ENCODE measurements at regions not wholly inside any gene's neighbourhood (a gene's known extent, or its start where the extent isn't known, plus 50 kb on each side); places are given as distances from the start of the nearest gene placed in this dataset.
A peak's percentile ranks its signal among the peaks of the same experiment; 100 is the strongest.

- DNase-seq (ENCODE audit: low spot score), result no peak
Observed at GRCh38 chr15:66615846-66616245, 50.0 kb upstream of the LCTL start.

- DNase-seq (ENCODE audit: low spot score), result peak; percentile 86
Observed at GRCh38 chr15:66617137-66618090, 51.6 kb upstream of the LCTL start.

GRCh38 chr15:66619152-66619903, 53.5 kb upstream of the LCTL start:
- peak; percentile 51 for DNase-seq (ENCODE audit: low spot score)

GRCh38 chr15:66620341-66620740, 54.5 kb upstream of the LCTL start:
- no peak for DNase-seq (ENCODE audit: low spot score)

- no peak for DNase-seq (ENCODE audit: low spot score)
Observed at GRCh38 chr15:66620744-66621344, 55.0 kb upstream of the LCTL start.

GRCh38 chr15:66621491-66622467, 56.0 kb upstream of the LCTL start:
- no peak for DNase-seq (ENCODE audit: low spot score)

- no peak for DNase-seq (ENCODE audit: low spot score)
Observed at GRCh38 chr15:66622591-66623022, 56.8 kb upstream of the LCTL start.

- no peak for DNase-seq (ENCODE audit: low spot score)
Observed at GRCh38 chr15:66623801-66624453, 58.1 kb upstream of the LCTL start.

GRCh38 chr15:66625531-66625930, 59.7 kb upstream of the LCTL start:
- no peak for DNase-seq (ENCODE audit: low spot score)

- no peak for DNase-seq (ENCODE audit: low spot score)
Observed at GRCh38 chr15:66625974-66626373, 60.2 kb upstream of the LCTL start.

GRCh38 chr15:66628976-66629723, 63.4 kb upstream of the LCTL start:
- DNase-seq (ENCODE audit: low spot score), result no peak

- no peak for DNase-seq (ENCODE audit: low spot score)
Observed at GRCh38 chr15:66629817-66630576, 64.2 kb upstream of the LCTL start.

GRCh38 chr15:66630801-66631351, 65.1 kb upstream of the LCTL start:
- DNase-seq (ENCODE audit: low spot score), result no peak

GRCh38 chr15:66631616-66632263, 65.9 kb upstream of the LCTL start:
- no peak for DNase-seq (ENCODE audit: low spot score)

- no peak for DNase-seq (ENCODE audit: low spot score)
Observed at GRCh38 chr15:66633041-66633937, 67.5 kb upstream of the LCTL start.

- no peak for DNase-seq (ENCODE audit: low spot score)
Observed at GRCh38 chr15:66633938-66634250, 68.1 kb upstream of the LCTL start.

GRCh38 chr15:66634540-66634939, 67.5 kb upstream of the SMAD6 start:
- DNase-seq (ENCODE audit: low spot score), result no peak

GRCh38 chr15:66635006-66635405, 67.0 kb upstream of the SMAD6 start:
- DNase-seq (ENCODE audit: low spot score), result no peak
